ENCODE measurements at regions not wholly inside any gene's neighbourhood (a gene's known extent, or its start where the extent isn't known, plus 50 kb on each side); places are given as distances from the start of the nearest gene placed in this dataset.

DNA sequence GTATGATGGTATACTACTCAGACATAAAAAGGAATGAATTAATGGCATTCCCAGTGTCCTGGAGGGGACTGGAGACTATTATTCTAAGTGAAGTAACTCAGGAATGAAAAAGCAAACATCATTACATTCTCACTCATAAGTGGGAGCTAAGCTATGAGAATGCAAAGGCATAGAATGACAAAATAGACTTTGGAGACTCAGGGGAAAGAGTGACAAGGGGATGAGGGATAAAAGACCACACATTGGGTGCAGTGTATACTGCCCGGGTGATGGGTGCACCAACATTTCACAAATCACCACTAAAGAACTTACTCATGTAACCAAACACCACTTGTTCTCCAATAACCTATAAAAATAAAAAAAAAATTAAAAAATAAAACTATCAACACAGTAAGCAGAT is 587.3 kb upstream of the RGMB start:
- Histone ChIP-seq H2BK15ac (ENCODE audit: low read length) (no peak overlapping the region), H4K91ac (replicated peaks; ENCODE audit: insufficient read length, low read length) (no peak overlapping the region), H3K14ac (ENCODE audit: insufficient read length) (no peak overlapping the region), H2BK120ac (replicated peaks; ENCODE audit: low read depth, low read length) (no peak overlapping the region), H3K9me3 (ENCODE audit: insufficient read depth in 2 of 2, low read depth in 1 of 2, low read length in 1 of 2) (no peaks in the 10 kb centered on the region), H3K4ac (replicated peaks; ENCODE audit: insufficient read length, low read depth, low read length) (no peak overlapping the region), H2BK20ac (ENCODE audit: low read length) (no peak overlapping the region), H3K36me3 (ENCODE audit: control insufficient read depth in 2 of 4, insufficient read depth in 4 of 4, low read length in 3 of 4) (no peaks in the 10 kb centered on the region), H3K56ac (replicated peaks; ENCODE audit: insufficient read length, low read depth, low read length) (no peak overlapping the region), H2BK5ac (ENCODE audit: low read depth, low read length) (no peak overlapping the region), H2AFZ (ENCODE audit: low read length) (no peak overlapping the region), H3K9ac (replicated peaks in 1 of 4; ENCODE audit: extremely low read depth in 1 of 4, low read depth in 3 of 4, low read length in 3 of 4) (no peak overlapping the region), H3K27me3 (replicated peaks in 1 of 4; ENCODE audit: control insufficient read depth in 3 of 4, extremely low read depth in 1 of 4, insufficient read depth in 3 of 4, low read length in 3 of 4) (no peaks in the 10 kb centered on the region), H3K79me2 (ENCODE audit: control insufficient read depth in 1 of 2, insufficient read depth in 2 of 2, low read length in 2 of 2) (no peaks in the 10 kb centered on the region), H3K4me1 (replicated peaks in 1 of 4; ENCODE audit: control insufficient read depth in 3 of 4, insufficient read depth in 4 of 4, low read length in 3 of 4) (no peaks in the 10 kb centered on the region), H4K8ac (ENCODE audit: extremely low read depth, insufficient read depth, low read length) (no peak overlapping the region), H3K23me2 (ENCODE audit: low read depth, low read length) (no peaks in the 10 kb centered on the region), H3K27ac (ENCODE audit: low read depth, low read length) (no peak overlapping the region), H3K4me2 (ENCODE audit: insufficient read depth in 1 of 2, low read depth in 2 of 2, low read length in 2 of 2) (no peak overlapping the region), H4K20me1 (replicated peaks in 1 of 2; ENCODE audit: control insufficient read depth in 1 of 2, insufficient read depth in 2 of 2, low read length in 2 of 2) (no peaks in the 10 kb centered on the region), H2BK12ac (ENCODE audit: low read depth, low read length) (no peak overlapping the region), H3K79me1 (ENCODE audit: low read depth, low read length) (no peaks in the 10 kb centered on the region), H4K5ac (ENCODE audit: insufficient read length, low read depth, low read length) (no peak overlapping the region), H3K23ac (ENCODE audit: insufficient read length) (no peak overlapping the region), H3K18ac (ENCODE audit: extremely low read depth, low read length) (no peak overlapping the region), H2AK5ac (ENCODE audit: low read depth, low read length) (no peak overlapping the region), H3K4me3 (ENCODE audit: extremely low read depth in 1 of 4, insufficient read depth in 2 of 4, low read depth in 3 of 4, low read length in 4 of 4) (no peak overlapping the region)
- FAIRE-seq (no peak), DNase-seq (ENCODE audit: low read depth in 1 of 2, low spot score in 2 of 2) (no peak)
- ChIA-PET POLR2A (ENCODE audit: partially characterized antibody) (no interaction called here), CTCF (ENCODE audit: partially characterized antibody) (no interaction called here)
- 68% methylated on average over 1 of the region's 1 CpG; no CpG with 5 or more reads in 1 of the 2 experiments for WGBS, 2 experiments (ENCODE audit: extremely low coverage in 1 of 2, insufficient coverage in 1 of 2, insufficient read length in 1 of 2, insufficient replicate concordance in 2 of 2, low coverage in 1 of 2, low lambda C conversion rate in 2 of 2, missing lambda C conversion rate in 1 of 2)
- TF ChIP-seq SIX5 (IDR thresholded peaks at IDR 0.05; ENCODE audit: low read depth, low read length) (no peak), CREB1 (IDR thresholded peaks at IDR 0.05) (no peak), KDM1A (IDR thresholded peaks at IDR 0.05; ENCODE audit: borderline replicate concordance, low read length) (no peak), CTCF (IDR thresholded peaks at IDR 0.05; ENCODE audit: control extremely low read depth in 1 of 3, insufficient read depth in 1 of 3, low read depth in 1 of 3, low read length in 3 of 3) (no peak)

Measured in H1 (cell line).